Brain microvascular endothelial cell (primary cell): ENCODE measurements at regions not wholly inside any gene's neighbourhood (a gene's known extent, or its start where the extent isn't known, plus 50 kb on each side); places are given as distances from the start of the nearest gene placed in this dataset.
"Not testable (repeated sequence)": the region's sequence is repeated elsewhere in the genome, so short reads cannot be mapped to it uniquely, and the experiment has no call there.

Experiments
- DNase-seq: peaks from one replicate; pipeline ENCODE4 v3.0.0-alpha.2; 2020
- H3K27ac ChIP-seq: fragments of 250-450 bp; sonication (Bioruptor Pico); 2 replicates; pipeline ENCODE4 v1.5.1; 2020; ENCODE audit warnings: mild to moderate bottlenecking, moderate library complexity
- H3K27me3 ChIP-seq: fragments of 250-450 bp; sonication (Bioruptor Pico); replicated peaks from 2 replicates; pipeline ENCODE4 v1.5.1; 2020; ENCODE audit warnings: mild to moderate bottlenecking
- H3K36me3 ChIP-seq: fragments of 250-450 bp; sonication (Bioruptor Pico); replicated peaks from 2 replicates; pipeline ENCODE4 v1.5.1; 2020; ENCODE audit warnings: mild to moderate bottlenecking
- H3K4me3 ChIP-seq: 2 replicates; pipeline ENCODE4 v1.5.1; 2011; ENCODE audit warnings: low read depth, mild to moderate bottlenecking, control low read depth, low read length, moderate library complexity
- CTCF ChIP-seq: IDR thresholded peaks from 2 replicates; pipeline ENCODE4 v1.5.1; 2011; ENCODE audit warnings: low read depth, mild to moderate bottlenecking, moderate library complexity, low read length, control low read depth, inconsistent platforms; ENCODE audit errors: missing control alignments
- in situ Hi-C: cut with HindIII; loops from 2 replicates; pipeline ENCODE4 v1.10.0; 2017; ENCODE audit warnings: low sequenced_read_pairs, low pct_ligation_motif_present

DNA sequence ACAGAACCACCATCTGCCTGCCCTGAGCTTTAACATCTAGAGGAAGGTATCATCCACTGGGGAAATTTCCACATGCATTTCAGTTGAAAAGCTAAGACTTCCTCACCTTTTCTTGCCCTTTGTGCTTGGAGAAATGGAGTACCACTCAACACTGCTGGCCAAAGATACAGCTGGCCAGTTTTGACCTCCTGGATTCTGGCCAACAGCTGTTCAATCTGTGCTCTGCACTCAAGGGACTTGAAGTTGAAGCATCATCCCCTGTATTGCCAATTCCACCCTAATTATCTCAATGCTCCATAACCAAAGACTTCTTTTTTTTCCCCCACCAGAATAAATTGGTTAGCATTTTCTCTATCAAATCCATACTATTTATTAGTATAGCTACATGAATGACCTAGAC, 70.4 kb upstream of the PRDM9 start:
- DNase-seq: no peak
- no peak overlapping the region for H3K27ac ChIP-seq
- in situ Hi-C loops: no loop called here
- H3K36me3 ChIP-seq: no peaks in the 10 kb centered on the region
- no peak for TF ChIP-seq CTCF
- no peaks in the 10 kb centered on the region for H3K27me3 ChIP-seq
- no peak overlapping the region for H3K4me3 ChIP-seq

GRCh38 chr5:23433534-23434315, 73.7 kb upstream of the PRDM9 start:
- in situ Hi-C loops: no loop called here
- no peak overlapping the region for H3K4me3 ChIP-seq
- H3K36me3 ChIP-seq: no peaks in the 10 kb centered on the region
- H3K27ac ChIP-seq: no peak overlapping the region
- no peaks in the 10 kb centered on the region for H3K27me3 ChIP-seq
- no peak for TF ChIP-seq CTCF
- DNase-seq: no peak

GRCh38 chr5:23428705-23429104, 78.7 kb upstream of the PRDM9 start:
- no peak overlapping the region for H3K27ac ChIP-seq
- no peak for TF ChIP-seq CTCF
- no peak for DNase-seq
- H3K4me3 ChIP-seq: no peak overlapping the region
- in situ Hi-C loops: no loop called here
- no peaks in the 10 kb centered on the region for H3K36me3 ChIP-seq
- H3K27me3 ChIP-seq: no peaks in the 10 kb centered on the region

- H3K36me3 ChIP-seq, in situ Hi-C loops, H3K27ac ChIP-seq, H3K4me3 ChIP-seq, H3K27me3 ChIP-seq, DNase-seq: not testable (repeated sequence)
Measured at GRCh38 chr5:23420214-23420613, 87.2 kb upstream of the PRDM9 start.

GRCh38 chr5:23419115-23419514, 88.3 kb upstream of the PRDM9 start:
- Histone ChIP-seq H3K27me3 (no peaks in the 10 kb centered on the region), H3K36me3 (no peaks in the 10 kb centered on the region), H3K27ac (no peak overlapping the region), H3K4me3 (no peak overlapping the region)
- DNase-seq: no peak
- TF ChIP-seq CTCF: no peak
- in situ Hi-C loops: no loop called here

GRCh38 chr5:23412515-23412914, 94.9 kb upstream of the PRDM9 start:
- in situ Hi-C loops: no loop called here
- TF ChIP-seq CTCF: no peak
- Histone ChIP-seq H3K36me3 (no peaks in the 10 kb centered on the region), H3K27me3 (no peaks in the 10 kb centered on the region), H3K4me3 (no peak overlapping the region), H3K27ac (no peak overlapping the region)
- DNase-seq: no peak
